HG02759 (cell line): ENCODE measurements at regions not wholly inside any gene's neighbourhood (a gene's known extent, or its start where the extent isn't known, plus 50 kb on each side); places are given as distances from the start of the nearest gene placed in this dataset.

ENCODE experiments used
- ATAC-seq: cut with Tn5 transposase; IDR thresholded peaks from one replicate; pipeline ENCODE4 v1.9.1; 2021; ENCODE audit warnings: mild to moderate bottlenecking, moderate library complexity; ENCODE audit not compliant: unreplicated experiment

GRCh38 chr10:9762966-9763656 is 1254.6 kb upstream of the CELF2 start:
- no peak for ATAC-seq

GRCh38 chr10:9766762-9767161 is 1250.9 kb upstream of the CELF2 start:
- ATAC-seq = no peak

GRCh38 chr10:9781666-9782065 is 1236.0 kb upstream of the CELF2 start:
- no peak for ATAC-seq

GRCh38 chr10:9786101-9786500 is 1231.6 kb upstream of the CELF2 start:
- ATAC-seq = no peak

- ATAC-seq = no peak
Measured at GRCh38 chr10:9786576-9786975, 1231.1 kb upstream of the CELF2 start.

GRCh38 chr10:9789996-9790395 is 1227.7 kb upstream of the CELF2 start:
- no peak for ATAC-seq

- ATAC-seq = no peak
Measured at GRCh38 chr10:9792181-9792580, 1225.5 kb upstream of the CELF2 start.

- ATAC-seq = no peak
Measured at GRCh38 chr10:9796564-9796963, 1221.1 kb upstream of the CELF2 start.

- ATAC-seq = no peak
Measured at GRCh38 chr10:9800011-9800410, 1217.7 kb upstream of the CELF2 start.

GRCh38 chr10:9800571-9800970 is 1217.1 kb upstream of the CELF2 start:
- no peak for ATAC-seq

GRCh38 chr10:9807846-9808245 is 1209.8 kb upstream of the CELF2 start:
- no peak for ATAC-seq

- ATAC-seq = no peak
Measured at GRCh38 chr10:9811601-9812000, 1206.1 kb upstream of the CELF2 start.

GRCh38 chr10:9814285-9814864 is 1203.3 kb upstream of the CELF2 start:
- ATAC-seq = no peak

GRCh38 chr10:9819756-9820494 is 1197.7 kb upstream of the CELF2 start:
- ATAC-seq = no peak

GRCh38 chr10:9823268-9823930 is 1194.3 kb upstream of the CELF2 start:
- ATAC-seq = no peak

GRCh38 chr10:9824631-9825071 is 1193.0 kb upstream of the CELF2 start:
- ATAC-seq = peak; percentile 51

GRCh38 chr10:9825491-9826018 is 1192.1 kb upstream of the CELF2 start:
- ATAC-seq = no peak

- no peak for ATAC-seq
Measured at GRCh38 chr10:9828110-9828509, 1189.6 kb upstream of the CELF2 start.

GRCh38 chr10:9833942-9834341 is 1183.7 kb upstream of the CELF2 start:
- no peak for ATAC-seq

GRCh38 chr10:9834434-9834833 is 1183.2 kb upstream of the CELF2 start:
- no peak for ATAC-seq

GRCh38 chr10:9845075-9845474 is 1172.6 kb upstream of the CELF2 start:
- no peak for ATAC-seq
